ENCODE measurements at regions not wholly inside any gene's neighbourhood (a gene's known extent, or its start where the extent isn't known, plus 50 kb on each side); places are given as distances from the start of the nearest gene placed in this dataset.

GRCh38 chr9:108443741-108444140, 412.0 kb downstream of the ACTL7B start:
- WGBS, 3 donors: 19 to 22% (median 21%) methylated on average over 3 of the region's 3 CpGs
- intact Hi-C loops (cut with DNase I): no loop called here
- Histone ChIP-seq H3K36me3 (no peaks in the 10 kb centered on the region), H3K4me3 (no peak overlapping the region), H3K27me3 (no peaks in the 10 kb centered on the region), H3K4me1 (ENCODE audit: insufficient read depth) (no peaks in the 10 kb centered on the region), H3K9me3 (no peaks in the 10 kb centered on the region), H3K27ac (no peak overlapping the region)
- DNase-seq: no peak
- TF ChIP-seq EP300 (IDR thresholded peaks at IDR 0.05) (no peak), POLR2A (IDR thresholded peaks at IDR 0.05) (no peak), CTCF (IDR thresholded peaks at IDR 0.05) (peak in 1 of 3 donors; percentile 15)

- no peak overlapping the region for H3K27ac ChIP-seq
- H3K4me3 ChIP-seq: no peak overlapping the region
- intact Hi-C loops (cut with DNase I): no loop called here
- no peak for DNase-seq
- 14 to 21% (median 18%) methylated on average over 6 of the region's 6 CpGs for WGBS, 3 donors
- H3K9me3 ChIP-seq: no peaks in the 10 kb centered on the region
- no peaks in the 10 kb centered on the region for H3K4me1 ChIP-seq (ENCODE audit: insufficient read depth)
- no peaks in the 10 kb centered on the region for H3K36me3 ChIP-seq
- H3K27me3 ChIP-seq: no peaks in the 10 kb centered on the region
- TF ChIP-seq EP300 (IDR thresholded peaks at IDR 0.05) (no peak), CTCF (IDR thresholded peaks at IDR 0.05) (no peak)
These were observed 412.7 kb downstream of the ACTL7B start for GRCh38 chr9:108443019-108443633.

GRCh38 chr9:108442627-108443018, 413.2 kb downstream of the ACTL7B start:
- WGBS, 3 donors: 66 to 82% (median 70%) methylated on average over 3 of the region's 3 CpGs
- Histone ChIP-seq H3K4me3 (no peak overlapping the region), H3K27ac (no peak overlapping the region), H3K4me1 (ENCODE audit: insufficient read depth) (no peaks in the 10 kb centered on the region), H3K9me3 (no peaks in the 10 kb centered on the region), H3K27me3 (no peaks in the 10 kb centered on the region), H3K36me3 (no peaks in the 10 kb centered on the region)
- DNase-seq: no peak
- TF ChIP-seq CTCF (IDR thresholded peaks at IDR 0.05): no peak
- no peak for TF ChIP-seq POLR2A (IDR thresholded peaks at IDR 0.05)
- TF ChIP-seq EP300 (IDR thresholded peaks at IDR 0.05): no peak
- intact Hi-C loops (cut with DNase I): no loop called here

- no peak for TF ChIP-seq CTCF (IDR thresholded peaks at IDR 0.05)
- no peak for TF ChIP-seq POLR2A (IDR thresholded peaks at IDR 0.05)
- H3K27me3 ChIP-seq: no peaks in the 10 kb centered on the region
- no peak overlapping the region for H3K4me3 ChIP-seq
- no peaks in the 10 kb centered on the region for H3K36me3 ChIP-seq
- H3K27ac ChIP-seq: no peak overlapping the region
- intact Hi-C loops (cut with DNase I): no loop called here
- DNase-seq: no peak
- no peaks in the 10 kb centered on the region for H3K9me3 ChIP-seq
- H3K4me1 ChIP-seq (ENCODE audit: insufficient read depth): no peaks in the 10 kb centered on the region
These were observed 414.1 kb downstream of the ACTL7B start for GRCh38 chr9:108441726-108442125.
